Gastroesophageal sphincter (tissue), 4 donors: ENCODE measurements at regions not wholly inside any gene's neighbourhood (a gene's known extent, or its start where the extent isn't known, plus 50 kb on each side); places are given as distances from the start of the nearest gene placed in this dataset.

Experiments used
- ATAC-seq: fragments of 150-250 bp; one replicate; pipeline ENCODE4 v1.9.1; 2016; ENCODE audit warnings: mild to moderate bottlenecking, moderate library complexity
- H3K27ac ChIP-seq, 4 donors: fragments of 200-600 bp; sonication (generic) in 3 of 4; 1 replicate in 3 of 4; 2 replicates in 1 of 4; pipeline ENCODE4 v1.5.1; 2016 to 2019
- H3K27me3 ChIP-seq: fragments of 200-600 bp; sonication (generic); one replicate; pipeline ENCODE4 v1.5.1; 2019
- H3K36me3 ChIP-seq, 2 donors: fragments of 200-600 bp; sonication (generic); one replicate each; pipeline ENCODE4 v1.5.1; 2019; ENCODE audit warnings: control low read depth in 1 of 2
- H3K4me1 ChIP-seq, 3 donors: fragments of 200-600 bp; sonication (generic); 1 replicate in 2 of 3; 2 replicates in 1 of 3; pipeline ENCODE4 v1.5.1; 2016 to 2019; ENCODE audit warnings: control low read depth in 2 of 3
- H3K4me3 ChIP-seq, 2 donors: fragments of 200-600 bp; sonication (generic); one replicate each; pipeline ENCODE4 v1.5.1; 2019; ENCODE audit warnings: mild to moderate bottlenecking in 1 of 2, moderate library complexity in 1 of 2
- H3K9me3 ChIP-seq, 3 donors: fragments of 200-600 bp; sonication (generic); one replicate each; pipeline ENCODE4 v1.5.1; 2017 to 2019; ENCODE audit warnings: control low read depth in 2 of 3
- EP300 ChIP-seq: sonication (generic); formaldehyde crosslinking; IDR thresholded peaks from one replicate; pipeline ENCODE4 v1.6.1; 2017; ENCODE audit warnings: antibody characterized with exemption, mild to moderate bottlenecking
- POLR2A ChIP-seq, 2 donors: fragments of 450-650 bp; IDR thresholded peaks; one replicate each; pipeline ENCODE4 v1.6.1; 2017; ENCODE audit warnings: antibody characterized with exemption in 2 of 2, mild to moderate bottlenecking in 2 of 2, moderate library complexity in 1 of 2
- POLR2AphosphoS5 ChIP-seq: sonication (generic); formaldehyde crosslinking; IDR thresholded peaks from one replicate; pipeline ENCODE4 v1.6.1; 2017; ENCODE audit warnings: antibody characterized with exemption
- WGBS, 2 donors: methylation state at CpG; one replicate each; pipeline ENCODE4 v1.1.5; 2018; ENCODE audit warnings: low coverage in 1 of 2; 5-methylcytosine and 5-hydroxymethylcytosine counted together
- TF ChIP-seq, protein P1 (sequence below), 4 experiments: fragments of 200-600 bp in 2 of 4; fragments of 450-650 bp in 2 of 4; sonication (generic) in 1 of 4; IDR thresholded peaks; one replicate each; pipeline ENCODE4 v1.5.1; 2017 to 2019; ENCODE audit warnings: antibody characterized with exemption in 4 of 4, mild to moderate bottlenecking in 2 of 4, moderate library complexity in 2 of 4

DNA sequence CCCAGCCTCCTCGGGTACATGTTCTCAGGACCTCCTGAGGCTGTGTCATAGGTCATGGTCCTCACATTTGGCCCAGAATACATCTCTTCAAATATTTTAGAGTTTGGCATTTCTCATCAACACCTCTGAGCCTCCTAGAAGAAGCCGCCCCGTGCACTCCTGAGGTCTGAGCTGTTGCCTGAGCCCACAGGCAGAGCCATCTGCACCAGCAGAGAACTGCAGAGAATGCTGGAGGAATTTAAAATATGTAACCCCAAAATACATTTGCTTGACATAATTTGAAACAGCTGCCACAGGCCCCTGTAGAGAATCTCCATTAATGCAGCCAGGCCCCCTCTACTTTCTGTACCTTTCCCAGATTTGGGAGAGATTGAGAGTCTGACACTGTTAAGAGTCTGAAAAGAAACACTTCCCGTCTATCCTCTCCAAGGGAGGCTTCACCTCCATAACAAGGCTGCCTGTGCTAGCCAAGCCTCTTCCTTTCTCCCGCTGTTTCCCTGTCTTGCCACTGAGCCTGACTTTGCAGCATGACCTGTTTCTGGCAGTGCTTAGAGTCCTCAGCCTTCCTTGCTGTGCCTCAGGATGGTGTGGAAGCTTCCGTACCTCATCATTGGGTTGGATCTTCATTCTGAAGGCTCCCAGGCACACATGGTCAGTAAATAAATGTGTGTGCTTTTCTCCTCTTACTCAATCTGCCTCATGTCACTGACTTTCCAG is 95.4 kb upstream of the SFSWAP start:
- WGBS, 2 donors = 12 to 21% methylated on average over 5 of the region's 6 CpGs
- Histone ChIP-seq H3K27ac (no peak overlapping the region), H3K27me3 (peaks cover 74% of the 10 kb centered on the region), H3K4me1 (no peaks in the 10 kb centered on the region), H3K4me3 (no peak overlapping the region), H3K9me3 (no peaks in the 10 kb centered on the region), H3K36me3 (no peaks in the 10 kb centered on the region)
- TF ChIP-seq, protein P1, sequence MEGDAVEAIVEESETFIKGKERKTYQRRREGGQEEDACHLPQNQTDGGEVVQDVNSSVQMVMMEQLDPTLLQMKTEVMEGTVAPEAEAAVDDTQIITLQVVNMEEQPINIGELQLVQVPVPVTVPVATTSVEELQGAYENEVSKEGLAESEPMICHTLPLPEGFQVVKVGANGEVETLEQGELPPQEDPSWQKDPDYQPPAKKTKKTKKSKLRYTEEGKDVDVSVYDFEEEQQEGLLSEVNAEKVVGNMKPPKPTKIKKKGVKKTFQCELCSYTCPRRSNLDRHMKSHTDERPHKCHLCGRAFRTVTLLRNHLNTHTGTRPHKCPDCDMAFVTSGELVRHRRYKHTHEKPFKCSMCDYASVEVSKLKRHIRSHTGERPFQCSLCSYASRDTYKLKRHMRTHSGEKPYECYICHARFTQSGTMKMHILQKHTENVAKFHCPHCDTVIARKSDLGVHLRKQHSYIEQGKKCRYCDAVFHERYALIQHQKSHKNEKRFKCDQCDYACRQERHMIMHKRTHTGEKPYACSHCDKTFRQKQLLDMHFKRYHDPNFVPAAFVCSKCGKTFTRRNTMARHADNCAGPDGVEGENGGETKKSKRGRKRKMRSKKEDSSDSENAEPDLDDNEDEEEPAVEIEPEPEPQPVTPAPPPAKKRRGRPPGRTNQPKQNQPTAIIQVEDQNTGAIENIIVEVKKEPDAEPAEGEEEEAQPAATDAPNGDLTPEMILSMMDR (IDR thresholded peaks at IDR 0.05) = no peak
- TF ChIP-seq EP300 = no peak
- no peak for TF ChIP-seq POLR2A (IDR thresholded peaks at IDR 0.05)
- no peak for TF ChIP-seq POLR2AphosphoS5
- no peak for ATAC-seq

DNA sequence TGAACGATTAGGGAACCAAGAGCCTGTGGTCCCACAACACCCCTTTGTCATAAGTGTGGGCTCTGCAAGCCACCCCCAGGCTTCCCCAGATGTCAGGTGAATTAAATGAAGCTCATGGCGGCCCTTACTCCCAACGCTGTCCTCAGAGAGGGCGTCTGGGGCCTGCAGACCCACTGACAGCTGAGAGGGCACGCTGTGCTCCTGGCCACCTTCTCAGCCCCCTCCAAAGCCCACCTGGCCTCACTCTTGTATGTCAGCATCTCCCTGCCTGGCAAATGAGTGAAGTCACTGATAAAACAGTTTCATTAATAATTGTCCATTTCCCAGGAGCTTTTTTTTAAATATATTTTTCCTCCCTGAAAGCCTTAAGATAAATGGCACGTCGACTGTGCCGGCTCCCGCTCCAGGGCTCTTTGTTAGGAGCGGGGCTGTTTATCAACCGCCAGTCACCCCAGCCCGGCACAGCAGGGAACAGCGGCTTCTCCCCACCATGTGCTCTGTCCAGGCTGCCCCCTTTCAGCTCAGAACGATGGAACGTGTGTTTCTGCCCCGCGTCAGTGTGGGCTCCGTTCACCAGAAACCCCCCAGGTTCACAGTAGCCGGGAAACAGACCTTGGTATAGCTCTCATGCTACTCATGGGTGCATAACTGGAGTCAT is 94.7 kb upstream of the SFSWAP start:
- Histone ChIP-seq H3K27me3 (peaks cover 74% of the 10 kb centered on the region), H3K27ac (no peak overlapping the region), H3K9me3 (no peaks in the 10 kb centered on the region), H3K4me3 (no peak overlapping the region), H3K4me1 (no peaks in the 10 kb centered on the region), H3K36me3 (no peaks in the 10 kb centered on the region)
- 33% methylated on average over 1 of the region's 19 CpGs; no CpG with 5 or more reads in 1 of the 2 donors for WGBS, 2 donors
- no peak for ATAC-seq
- TF ChIP-seq POLR2A (IDR thresholded peaks at IDR 0.05) = no peak
- no peak for TF ChIP-seq EP300
- TF ChIP-seq, protein P1 (IDR thresholded peaks at IDR 0.05) = no peak
- no peak for TF ChIP-seq POLR2AphosphoS5

- Histone ChIP-seq H3K4me1 (no peaks in the 10 kb centered on the region), H3K36me3 (no peaks in the 10 kb centered on the region), H3K27me3 (peaks cover 74% of the 10 kb centered on the region), H3K9me3 (no peaks in the 10 kb centered on the region), H3K4me3 (no peak overlapping the region), H3K27ac (no peak overlapping the region)
- ATAC-seq = no peak
- WGBS, 2 donors = 79% methylated on average over 6 of the region's 11 CpGs; no CpG with 5 or more reads in 1 of the 2 donors
- TF ChIP-seq EP300 = no peak
- TF ChIP-seq POLR2A (IDR thresholded peaks at IDR 0.05) = no peak
- TF ChIP-seq, protein P1 (IDR thresholded peaks at IDR 0.05) = no peak
- no peak for TF ChIP-seq POLR2AphosphoS5
Observed at GRCh38 chr12:131616738-131617137, 94.2 kb upstream of the SFSWAP start.

DNA sequence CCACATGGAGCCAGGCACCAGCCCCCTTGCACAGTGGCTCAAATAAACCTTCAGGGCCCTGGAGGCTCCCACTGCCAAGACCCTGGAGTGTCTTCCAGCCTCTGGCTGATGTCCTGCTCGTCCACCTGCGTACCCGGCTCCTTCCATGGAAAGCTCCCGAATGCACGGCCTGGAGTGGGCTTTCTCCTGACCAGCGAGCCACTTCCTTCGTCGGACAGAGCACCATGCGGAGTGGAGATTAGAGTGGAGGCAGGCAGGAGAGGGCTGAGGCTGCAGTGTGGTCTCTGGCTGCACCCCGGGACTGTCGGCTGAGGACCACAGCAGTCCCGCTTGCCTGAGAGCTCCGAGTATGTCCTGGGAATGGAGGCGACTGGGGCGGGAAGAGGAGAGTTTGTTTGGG is 93.7 kb upstream of the SFSWAP start:
- peaks cover 74% of the 10 kb centered on the region for H3K27me3 ChIP-seq
- TF ChIP-seq POLR2AphosphoS5 (no peak), EP300 (no peak), POLR2A (IDR thresholded peaks at IDR 0.05) (no peak)
- TF ChIP-seq, protein P1 (IDR thresholded peaks at IDR 0.05) = no peak
- H3K4me3 ChIP-seq = no peak overlapping the region
- H3K36me3 ChIP-seq = no peaks in the 10 kb centered on the region
- H3K4me1 ChIP-seq = no peaks in the 10 kb centered on the region
- no CpG with 5 or more reads among the region's 15 CpGs for WGBS, 2 donors
- no peak overlapping the region for H3K27ac ChIP-seq
- ATAC-seq = no peak
- H3K9me3 ChIP-seq = no peaks in the 10 kb centered on the region
